CD14-positive monocyte (primary cell): ENCODE measurements at regions not wholly inside any gene's neighbourhood (a gene's known extent, or its start where the extent isn't known, plus 50 kb on each side); places are given as distances from the start of the nearest gene placed in this dataset.

Experiments
- DNase-seq, 3 donors: peaks; one replicate each; pipeline ENCODE4 v3.0.0-alpha.2; 2011 to 2022
- H2AFZ ChIP-seq: 2 replicates; pipeline ENCODE4 v1.6.0; 2012; ENCODE audit warnings: mild to moderate bottlenecking, low read depth, low read length, inconsistent platforms; ENCODE audit not compliant: insufficient read depth, poor library complexity, severe bottlenecking
- H3K27ac ChIP-seq, 2 donors: 1 replicate in 1 of 2; 2 replicates in 1 of 2; pipeline ENCODE4 v1.5.1; 2012 to 2013; ENCODE audit warnings: low read length in 2 of 2, control low read depth in 1 of 2, inconsistent platforms in 1 of 2, low read depth in 1 of 2, mild to moderate bottlenecking in 1 of 2
- H3K27me3 ChIP-seq, 2 donors: one replicate each; pipeline versions ENCODE4 v1.6.0 to v1.6.1; 2011 to 2013; ENCODE audit warnings: low read length in 2 of 2; ENCODE audit not compliant: control insufficient read depth in 2 of 2, insufficient read depth in 2 of 2
- H3K36me3 ChIP-seq, 2 donors: replicated peaks in 1 of 2; 1 replicate in 1 of 2; 2 replicates in 1 of 2; pipeline versions ENCODE4 v1.5.1 to v1.6.1; 2012 to 2013; ENCODE audit warnings: low read length in 2 of 2, control low read depth in 1 of 2, inconsistent platforms in 1 of 2, mild to moderate bottlenecking in 1 of 2; ENCODE audit not compliant: insufficient read depth in 2 of 2, control insufficient read depth in 1 of 2
- H3K4me1 ChIP-seq, 2 donors: 1 replicate in 1 of 2; 2 replicates in 1 of 2; pipeline versions ENCODE4 v1.5.1 to v1.6.1; 2012 to 2013; ENCODE audit warnings: low read length in 2 of 2, control low read depth in 1 of 2, inconsistent platforms in 1 of 2, mild to moderate bottlenecking in 1 of 2, moderate library complexity in 1 of 2; ENCODE audit not compliant: insufficient read depth in 2 of 2, control insufficient read depth in 1 of 2
- H3K4me2 ChIP-seq: replicated peaks from 2 replicates; pipeline ENCODE3; 2012; ENCODE audit warnings: low read length, moderate library complexity, mild to moderate bottlenecking; ENCODE audit not compliant: poor library complexity, severe bottlenecking; ENCODE audit errors: extremely low read depth
- H3K4me3 ChIP-seq, 3 experiments: fragments of 200-600 bp in 1 of 3; sonication (generic) in 1 of 3; replicated peaks in 1 of 3; 1 replicate in 2 of 3; 2 replicates in 1 of 3; pipeline ENCODE4 v1.5.1; 2011 to 2013; ENCODE audit warnings: low read length in 3 of 3, mild to moderate bottlenecking in 3 of 3, control low read depth in 2 of 3, low read depth in 2 of 3, inconsistent platforms in 1 of 3, moderate library complexity in 1 of 3
- H3K79me2 ChIP-seq: 2 replicates; pipeline ENCODE4 v1.6.0; 2012; ENCODE audit warnings: mild to moderate bottlenecking, control low read depth, inconsistent platforms, low read length, moderate library complexity; ENCODE audit not compliant: insufficient read depth
- H3K9ac ChIP-seq: 2 replicates; pipeline ENCODE4 v1.6.0; 2017; ENCODE audit warnings: low read length, mild to moderate bottlenecking; ENCODE audit not compliant: insufficient read depth, poor library complexity, severe bottlenecking
- H3K9me3 ChIP-seq, 2 donors: replicated peaks in 1 of 2; 1 replicate in 1 of 2; 2 replicates in 1 of 2; pipeline versions ENCODE4 v1.5.1 to v1.6.1; 2012 to 2013; ENCODE audit warnings: low read length in 2 of 2, control low read depth in 1 of 2; ENCODE audit not compliant: control insufficient read depth in 1 of 2, insufficient read depth in 1 of 2
- H4K20me1 ChIP-seq: 2 replicates; pipeline ENCODE4 v1.6.0; 2012; ENCODE audit warnings: mild to moderate bottlenecking, low read length, control low read depth, moderate library complexity; ENCODE audit not compliant: insufficient read depth
- H3K27ac Mint-ChIP-seq, 7 donors: one replicate each; pipeline ENCODE4 v1.8.0; 2020; ENCODE audit warnings: mild to moderate bottlenecking in 7 of 7, mixed read lengths in 7 of 7, moderate library complexity in 6 of 7, inconsistent platforms in 2 of 7
- H3K27me3 Mint-ChIP-seq, 3 donors: one replicate each; pipeline ENCODE4 v1.8.0; 2021 to 2022; ENCODE audit warnings: low read depth in 3 of 3, mild to moderate bottlenecking in 3 of 3, mixed read lengths in 3 of 3, moderate library complexity in 3 of 3, inconsistent platforms in 1 of 3
- H3K36me3 Mint-ChIP-seq, 2 donors: one replicate each; pipeline ENCODE4 v1.8.0; 2020; ENCODE audit warnings: mixed read lengths in 2 of 2, inconsistent platforms in 1 of 2, mild to moderate bottlenecking in 1 of 2
- H3K4me1 Mint-ChIP-seq: one replicate; pipeline ENCODE4 v1.8.0; 2020; ENCODE audit warnings: mild to moderate bottlenecking, mixed read lengths
- H3K4me3 Mint-ChIP-seq, 2 donors: one replicate each; pipeline ENCODE4 v1.8.0; 2020; ENCODE audit warnings: mild to moderate bottlenecking in 2 of 2, mixed read lengths in 2 of 2, moderate library complexity in 1 of 2
- H3K9me3 Mint-ChIP-seq, 7 donors: one replicate each; pipeline ENCODE4 v1.8.0; 2020 to 2022; ENCODE audit warnings: mixed read lengths in 7 of 7, mild to moderate bottlenecking in 6 of 7, moderate library complexity in 6 of 7, inconsistent platforms in 2 of 7
- WGBS: methylation state at CpG from one replicate; pipeline ENCODE4 v1.1.5; 2013; ENCODE audit warnings: missing lambda C conversion rate; ENCODE audit not compliant: insufficient coverage; 5-methylcytosine and 5-hydroxymethylcytosine counted together
- intact Hi-C, 2 donors: fragments of 100-400 bp; cut with micrococcal nuclease; formaldehyde crosslinking; loops; one replicate each; pipeline versions ENCODE4 v1.15.0 to v1.15.1; 2023
- TF ChIP-seq, protein P1 (sequence below): fragments of 200-600 bp; IDR thresholded peaks from one replicate; pipeline ENCODE4 v1.8.0; 2022; ENCODE audit warnings: antibody characterized with exemption, mild to moderate bottlenecking

DNA sequence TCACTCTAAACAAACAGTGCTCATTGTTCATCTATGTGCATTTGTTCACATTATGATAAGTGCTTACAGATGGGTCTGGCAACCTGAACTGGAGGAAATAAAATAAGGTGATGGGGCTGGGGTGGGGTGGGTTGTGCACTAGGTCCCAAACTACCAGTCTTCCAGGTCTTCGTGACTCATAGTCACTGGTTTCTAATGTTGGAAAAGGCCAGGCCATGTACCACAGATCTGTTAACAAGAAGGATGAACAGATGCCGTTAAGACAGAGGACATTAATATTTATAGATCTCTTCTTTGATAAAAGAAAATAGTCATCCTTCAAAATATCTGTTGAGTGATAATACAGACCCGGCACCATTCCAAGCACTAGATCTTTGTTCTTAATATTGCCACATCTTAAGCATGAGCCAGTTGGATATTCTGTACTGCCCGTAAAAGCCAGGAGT lies 71.4 kb upstream of the STARD4 start:
- H3K27ac Mint-ChIP-seq, result peak overlapping the region in 1 of 7 donors; percentile 13
- Histone ChIP-seq H4K20me1 (no peaks in the 10 kb centered on the region), H3K9me3 (no peaks in the 10 kb centered on the region)

DNA sequence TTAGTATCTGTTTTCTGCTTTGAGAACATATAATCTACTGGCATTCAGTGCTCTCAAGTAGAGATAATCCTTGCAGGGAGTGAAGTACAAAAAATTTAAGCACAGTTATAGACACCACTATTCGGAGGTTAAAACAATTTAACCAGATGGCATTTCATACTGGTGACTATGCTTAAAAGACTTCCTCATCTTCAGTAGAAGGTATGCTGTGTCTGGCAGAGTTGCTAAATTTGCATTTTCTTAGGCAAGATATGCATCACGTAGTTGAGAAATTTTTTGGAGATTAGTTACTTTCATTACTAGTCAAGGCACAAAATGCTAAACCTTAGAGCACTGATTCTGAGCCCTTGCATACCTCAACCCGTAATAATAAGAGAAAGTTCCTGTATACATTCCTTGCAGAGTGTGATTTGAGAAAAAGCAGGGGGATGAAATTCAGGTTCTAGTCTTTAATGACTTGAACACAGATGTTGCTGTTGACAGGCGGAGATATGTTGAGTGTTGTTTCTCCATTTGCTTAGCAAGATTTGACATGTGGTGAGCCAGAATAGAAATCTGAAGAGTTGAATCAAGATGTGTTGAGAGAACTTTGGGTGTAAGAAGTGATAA lies 70.8 kb upstream of the STARD4 start:
- TF ChIP-seq, protein P1, sequence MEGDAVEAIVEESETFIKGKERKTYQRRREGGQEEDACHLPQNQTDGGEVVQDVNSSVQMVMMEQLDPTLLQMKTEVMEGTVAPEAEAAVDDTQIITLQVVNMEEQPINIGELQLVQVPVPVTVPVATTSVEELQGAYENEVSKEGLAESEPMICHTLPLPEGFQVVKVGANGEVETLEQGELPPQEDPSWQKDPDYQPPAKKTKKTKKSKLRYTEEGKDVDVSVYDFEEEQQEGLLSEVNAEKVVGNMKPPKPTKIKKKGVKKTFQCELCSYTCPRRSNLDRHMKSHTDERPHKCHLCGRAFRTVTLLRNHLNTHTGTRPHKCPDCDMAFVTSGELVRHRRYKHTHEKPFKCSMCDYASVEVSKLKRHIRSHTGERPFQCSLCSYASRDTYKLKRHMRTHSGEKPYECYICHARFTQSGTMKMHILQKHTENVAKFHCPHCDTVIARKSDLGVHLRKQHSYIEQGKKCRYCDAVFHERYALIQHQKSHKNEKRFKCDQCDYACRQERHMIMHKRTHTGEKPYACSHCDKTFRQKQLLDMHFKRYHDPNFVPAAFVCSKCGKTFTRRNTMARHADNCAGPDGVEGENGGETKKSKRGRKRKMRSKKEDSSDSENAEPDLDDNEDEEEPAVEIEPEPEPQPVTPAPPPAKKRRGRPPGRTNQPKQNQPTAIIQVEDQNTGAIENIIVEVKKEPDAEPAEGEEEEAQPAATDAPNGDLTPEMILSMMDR, result no peak
- Histone ChIP-seq H3K4me2 (peak overlapping the region; percentile 30), H3K79me2 (no peaks in the 10 kb centered on the region), H3K9me3 (no peaks in the 10 kb centered on the region), H3K27me3 (no peaks in the 10 kb centered on the region), H3K4me1 (peaks cover 14 to 17% of the 10 kb centered on the region in 2 donors), H3K9ac (no peak overlapping the region), H4K20me1 (no peaks in the 10 kb centered on the region), H3K36me3 (no peaks in the 10 kb centered on the region), H2AFZ (no peak overlapping the region), H3K27ac (peak overlapping the region in 1 of 2 donors; percentile 28), H3K4me3 (no peak overlapping the region)
- no peaks in the 10 kb centered on the region for H3K36me3 Mint-ChIP-seq
- peaks cover 0 to 1% (median 0%) of the 10 kb centered on the region in 3 donors for H3K27me3 Mint-ChIP-seq
- no peak overlapping the region for H3K4me3 Mint-ChIP-seq
- peaks cover 21% of the 10 kb centered on the region for H3K4me1 Mint-ChIP-seq
- intact Hi-C loops, result no loop called here
- peaks cover 6 to 13% (median 10%) of the 10 kb centered on the region in 7 donors for H3K9me3 Mint-ChIP-seq
- DNase-seq, result peak; percentile 29 to 52 (median 32)
- peak overlapping the region in 4 of 7 donors; percentile 1 to 47 (median 28) for H3K27ac Mint-ChIP-seq
- WGBS, result 100% methylated on average over 1 of the region's 4 CpGs

More for the DNA sequence above, 71.4 kb upstream of the STARD4 start:
- Mint-ChIP-seq H3K36me3 (no peaks in the 10 kb centered on the region), H3K27me3 (peaks cover 0 to 1% (median 0%) of the 10 kb centered on the region in 3 donors), H3K4me1 (peaks cover 21% of the 10 kb centered on the region), H3K4me3 (no peak overlapping the region), H3K9me3 (peaks cover 5 to 9% (median 7%) of the 10 kb centered on the region in 7 donors)
- Histone ChIP-seq H3K4me3 (no peak overlapping the region), H3K4me2 (no peak overlapping the region), H3K9ac (no peak overlapping the region), H2AFZ (no peak overlapping the region), H3K27me3 (no peaks in the 10 kb centered on the region), H3K36me3 (no peaks in the 10 kb centered on the region), H3K27ac (no peak overlapping the region), H3K79me2 (no peaks in the 10 kb centered on the region), H3K4me1 (peaks cover 14 to 17% of the 10 kb centered on the region in 2 donors)
- TF ChIP-seq, protein P1, result no peak
- intact Hi-C loops, result no loop called here
- 100% methylated on average over 1 of the region's 4 CpGs for WGBS
- no peak for DNase-seq
